ENCODE measurements at regions not wholly inside any gene's neighbourhood (a gene's known extent, or its start where the extent isn't known, plus 50 kb on each side); places are given as distances from the start of the nearest gene placed in this dataset.
"Not testable (repeated sequence)": the region's sequence is repeated elsewhere in the genome, so short reads cannot be mapped to it uniquely, and the experiment has no call there.

GRCh38 chr9:29609282-29609681, 2036.0 kb upstream of the C9orf72 start:
- DNase-seq (ENCODE audit: low spot score), result no peak

- no peak for DNase-seq (ENCODE audit: low spot score)
Observed at GRCh38 chr9:29613773-29614172, 2040.5 kb upstream of the C9orf72 start.

- no peak for DNase-seq (ENCODE audit: low spot score)
Observed at GRCh38 chr9:29616844-29617243, 2043.6 kb upstream of the C9orf72 start.

GRCh38 chr9:29625292-29625731, 2052.0 kb upstream of the C9orf72 start:
- DNase-seq (ENCODE audit: low spot score), result no peak

GRCh38 chr9:29625931-29626330, 2052.7 kb upstream of the C9orf72 start:
- no peak for DNase-seq (ENCODE audit: low spot score)

- DNase-seq (ENCODE audit: low spot score), result not testable (repeated sequence)
Observed at GRCh38 chr9:29628856-29629255, 2055.6 kb upstream of the C9orf72 start.

- no peak for DNase-seq (ENCODE audit: low spot score)
Observed at GRCh38 chr9:29637471-29638237, 2064.4 kb upstream of the C9orf72 start.

GRCh38 chr9:29640507-29640906, 2067.2 kb upstream of the C9orf72 start:
- no peak for DNase-seq (ENCODE audit: low spot score)

GRCh38 chr9:29644514-29644913, 2071.2 kb upstream of the C9orf72 start:
- no peak for DNase-seq (ENCODE audit: low spot score)

GRCh38 chr9:29647451-29647850, 2074.2 kb upstream of the C9orf72 start:
- no peak for DNase-seq (ENCODE audit: low spot score)

- DNase-seq (ENCODE audit: low spot score), result no peak
Observed at GRCh38 chr9:29648132-29648531, 2074.9 kb upstream of the C9orf72 start.

- DNase-seq (ENCODE audit: low spot score), result no peak
Observed at GRCh38 chr9:29648601-29649000, 2075.3 kb upstream of the C9orf72 start.

GRCh38 chr9:29656641-29657406, 2083.5 kb upstream of the C9orf72 start:
- no peak for DNase-seq (ENCODE audit: low spot score)

- DNase-seq (ENCODE audit: low spot score), result no peak
Observed at GRCh38 chr9:29657821-29658220, 2084.5 kb upstream of the C9orf72 start.

GRCh38 chr9:29659014-29659413, 2085.7 kb upstream of the C9orf72 start:
- DNase-seq (ENCODE audit: low spot score), result no peak

- no peak for DNase-seq (ENCODE audit: low spot score)
Observed at GRCh38 chr9:29659736-29660135, 2086.5 kb upstream of the C9orf72 start.

- DNase-seq (ENCODE audit: low spot score), result no peak
Observed at GRCh38 chr9:29668732-29669131, 2095.5 kb upstream of the C9orf72 start.

GRCh38 chr9:29669613-29670012, 2096.3 kb upstream of the C9orf72 start:
- no peak for DNase-seq (ENCODE audit: low spot score)

GRCh38 chr9:29685531-29685930, 2112.2 kb upstream of the C9orf72 start:
- no peak for DNase-seq (ENCODE audit: low spot score)

- no peak for DNase-seq (ENCODE audit: low spot score)
Observed at GRCh38 chr9:29691145-29691544, 2117.9 kb upstream of the C9orf72 start.

GRCh38 chr9:29691758-29692407, 2118.6 kb upstream of the C9orf72 start:
- peak; percentile 9 for DNase-seq (ENCODE audit: low spot score)

GRCh38 chr9:29697011-29697410, 2123.7 kb upstream of the C9orf72 start:
- no peak for DNase-seq (ENCODE audit: low spot score)

GRCh38 chr9:29701559-29701958, 2128.3 kb upstream of the C9orf72 start:
- DNase-seq (ENCODE audit: low spot score), result no peak

Data from LoVo (cell line).